Natural killer cell (primary cell): ENCODE measurements at regions not wholly inside any gene's neighbourhood (a gene's known extent, or its start where the extent isn't known, plus 50 kb on each side); places are given as distances from the start of the nearest gene placed in this dataset.

Experiments
- ATAC-seq, 3 donors: fragments of 150-1000 bp in 2 of 3; fragments of 200-7000 bp in 1 of 3; cut with Tn5 transposase; 1 replicate in 1 of 3; 2 replicates in 2 of 3; pipeline ENCODE4 v1.10.0; 2021; ENCODE audit warnings: mild to moderate bottlenecking in 2 of 3, moderate library complexity in 2 of 3
- DNase-seq, 2 donors: peaks; one replicate each; pipeline versions ENCODE4 v3.0.0 to v3.0.0-alpha.2; 2013 to 2021; ENCODE audit warnings: mixed read lengths in 1 of 2
- H3K27ac ChIP-seq: one replicate; pipeline ENCODE4 v1.5.1; 2013; ENCODE audit warnings: mild to moderate bottlenecking, low read length
- H3K27me3 ChIP-seq: one replicate; pipeline ENCODE4 v1.6.1; 2013; ENCODE audit warnings: low read length; ENCODE audit not compliant: control insufficient read depth, insufficient read depth
- H3K36me3 ChIP-seq: one replicate; pipeline ENCODE4 v1.6.1; 2013; ENCODE audit warnings: low read length; ENCODE audit not compliant: control insufficient read depth, insufficient read depth
- H3K4me1 ChIP-seq: one replicate; pipeline ENCODE4 v1.6.1; 2013; ENCODE audit warnings: low read length; ENCODE audit not compliant: control insufficient read depth, insufficient read depth
- H3K4me3 ChIP-seq: one replicate; pipeline ENCODE4 v1.5.1; 2013; ENCODE audit warnings: low read length
- H3K9me3 ChIP-seq: one replicate; pipeline ENCODE4 v1.6.1; 2013; ENCODE audit warnings: low read length; ENCODE audit not compliant: control insufficient read depth, insufficient read depth
- H3K27ac Mint-ChIP-seq, 2 donors: one replicate each; pipeline ENCODE4 v1.8.0; 2022; ENCODE audit warnings: mild to moderate bottlenecking in 2 of 2, mixed read lengths in 2 of 2, moderate library complexity in 1 of 2
- H3K27me3 Mint-ChIP-seq, 2 donors: one replicate each; pipeline ENCODE4 v1.8.0; 2022; ENCODE audit warnings: low read depth in 2 of 2, mixed read lengths in 2 of 2
- H3K36me3 Mint-ChIP-seq: one replicate; pipeline ENCODE4 v1.8.0; 2022; ENCODE audit warnings: mixed read lengths
- H3K4me1 Mint-ChIP-seq, 2 donors: one replicate each; pipeline ENCODE4 v1.8.0; 2022; ENCODE audit warnings: mixed read lengths in 2 of 2
- H3K4me3 Mint-ChIP-seq: one replicate; pipeline ENCODE4 v1.8.0; 2022; ENCODE audit warnings: mild to moderate bottlenecking, moderate library complexity, mixed read lengths
- H3K9me3 Mint-ChIP-seq, 2 donors: one replicate each; pipeline ENCODE4 v1.8.0; 2022; ENCODE audit warnings: mixed read lengths in 2 of 2
- CTCF ChIP-seq: fragments of 200-600 bp; IDR thresholded peaks from one replicate; pipeline ENCODE4 v1.8.0; 2022; ENCODE audit warnings: antibody characterized with exemption
- WGBS: methylation state at CpG from one replicate; pipeline ENCODE4 v1.1.7; 2013; ENCODE audit warnings: missing lambda C conversion rate; ENCODE audit not compliant: insufficient coverage; 5-methylcytosine and 5-hydroxymethylcytosine counted together
- intact Hi-C: fragments of 100-400 bp; cut with micrococcal nuclease; formaldehyde crosslinking; loops from one replicate; pipeline ENCODE4 v1.14.2; 2022

- Mint-ChIP-seq H3K27me3 (no peaks in the 10 kb centered on the region), H3K4me1 (no peaks in the 10 kb centered on the region), H3K9me3 (peaks cover 0 to 3% of the 10 kb centered on the region in 2 donors), H3K27ac (no peak overlapping the region), H3K36me3 (no peaks in the 10 kb centered on the region), H3K4me3 (no peak overlapping the region)
- no peak for ATAC-seq
- no peak for DNase-seq
- no peaks in the 10 kb centered on the region for H3K27me3 ChIP-seq
- H3K27ac ChIP-seq = no peak overlapping the region
- H3K9me3 ChIP-seq = no peaks in the 10 kb centered on the region
- H3K36me3 ChIP-seq = no peaks in the 10 kb centered on the region
- TF ChIP-seq CTCF = no peak
- intact Hi-C loops = no loop called here
- 50% methylated on average over 9 of the region's 9 CpGs for WGBS
- H3K4me1 ChIP-seq = no peaks in the 10 kb centered on the region
- H3K4me3 ChIP-seq = no peak overlapping the region
These were observed 314.4 kb upstream of the NBEA start for GRCh38 chr13:34627509-34628208.

GRCh38 chr13:34628209-34628682 lies 313.8 kb upstream of the NBEA start:
- Mint-ChIP-seq H3K36me3 (no peaks in the 10 kb centered on the region), H3K27me3 (no peaks in the 10 kb centered on the region), H3K27ac (no peak overlapping the region), H3K4me1 (no peaks in the 10 kb centered on the region), H3K4me3 (no peak overlapping the region), H3K9me3 (peaks cover 0 to 3% of the 10 kb centered on the region in 2 donors)
- no peaks in the 10 kb centered on the region for H3K27me3 ChIP-seq
- TF ChIP-seq CTCF = no peak
- H3K36me3 ChIP-seq = no peaks in the 10 kb centered on the region
- DNase-seq = no peak
- H3K27ac ChIP-seq = no peak overlapping the region
- 81% methylated on average over 2 of the region's 5 CpGs for WGBS
- H3K4me3 ChIP-seq = no peak overlapping the region
- H3K4me1 ChIP-seq = no peaks in the 10 kb centered on the region
- no peak for ATAC-seq
- intact Hi-C loops = no loop called here
- no peaks in the 10 kb centered on the region for H3K9me3 ChIP-seq

GRCh38 chr13:34634448-34634847 lies 307.6 kb upstream of the NBEA start:
- Mint-ChIP-seq H3K4me3 (no peak overlapping the region), H3K27me3 (no peaks in the 10 kb centered on the region), H3K4me1 (no peaks in the 10 kb centered on the region), H3K9me3 (peaks cover 5 to 8% of the 10 kb centered on the region in 2 donors), H3K36me3 (no peaks in the 10 kb centered on the region), H3K27ac (no peak overlapping the region)
- Histone ChIP-seq H3K27me3 (no peaks in the 10 kb centered on the region), H3K9me3 (no peaks in the 10 kb centered on the region), H3K4me1 (no peaks in the 10 kb centered on the region), H3K27ac (no peak overlapping the region), H3K4me3 (no peak overlapping the region), H3K36me3 (no peaks in the 10 kb centered on the region)
- DNase-seq (no peak), ATAC-seq (no peak)
- 80% methylated on average over 2 of the region's 2 CpGs for WGBS
- intact Hi-C loops = no loop called here
- TF ChIP-seq CTCF = no peak

GRCh38 chr13:34637138-34637537 lies 304.9 kb upstream of the NBEA start:
- Histone ChIP-seq H3K27ac (no peak overlapping the region), H3K4me1 (no peaks in the 10 kb centered on the region), H3K36me3 (no peaks in the 10 kb centered on the region), H3K27me3 (no peaks in the 10 kb centered on the region), H3K9me3 (no peaks in the 10 kb centered on the region), H3K4me3 (no peak overlapping the region)
- no peaks in the 10 kb centered on the region for H3K4me1 Mint-ChIP-seq
- ATAC-seq = no peak
- intact Hi-C loops = no loop called here
- no peaks in the 10 kb centered on the region for H3K27me3 Mint-ChIP-seq
- TF ChIP-seq CTCF = no peak
- 92% methylated on average over 1 of the region's 1 CpG for WGBS
- H3K9me3 Mint-ChIP-seq = peaks cover 8% of the 10 kb centered on the region in 2 donors
- no peak overlapping the region for H3K4me3 Mint-ChIP-seq
- H3K27ac Mint-ChIP-seq = no peak overlapping the region
- no peaks in the 10 kb centered on the region for H3K36me3 Mint-ChIP-seq
- DNase-seq = no peak
